Endometrium (tissue), 2 donors: ENCODE measurements at regions not wholly inside any gene's neighbourhood (a gene's known extent, or its start where the extent isn't known, plus 50 kb on each side); places are given as distances from the start of the nearest gene placed in this dataset.
"Not testable (repeated sequence)": the region's sequence is repeated elsewhere in the genome, so short reads cannot be mapped to it uniquely, and the experiment has no call there.

ENCODE experiments used
- FAIRE-seq: peaks from 2 replicates; lab custom pipeline; 2012; peaks lifted over from hg19 to GRCh38; lab: Jason Lieb, UNC
- donor health status: control.
- donor health status: control.

GRCh38 chr6:103750603-103751002 lies 1109.1 kb downstream of the HACE1 start:
- FAIRE-seq: no peak

GRCh38 chr6:103734016-103734415 lies 1125.7 kb downstream of the HACE1 start:
- FAIRE-seq: no peak

- FAIRE-seq: no peak
Observed at GRCh38 chr6:103729658-103730057, 1130.1 kb downstream of the HACE1 start.

GRCh38 chr6:103723438-103724322 lies 1136.0 kb downstream of the HACE1 start:
- no peak for FAIRE-seq

- FAIRE-seq: no peak
Observed at GRCh38 chr6:103722683-103723082, 1137.0 kb downstream of the HACE1 start.

GRCh38 chr6:103721923-103722322 lies 1137.8 kb downstream of the HACE1 start:
- FAIRE-seq: no peak

- FAIRE-seq: no peak
Observed at GRCh38 chr6:103720393-103720792, 1139.3 kb downstream of the HACE1 start.

GRCh38 chr6:103719545-103719944 lies 1140.2 kb downstream of the HACE1 start:
- no peak for FAIRE-seq

GRCh38 chr6:103715269-103715668 lies 1144.5 kb downstream of the HACE1 start:
- no peak for FAIRE-seq

- not testable (repeated sequence) for FAIRE-seq
Observed at GRCh38 chr6:103709236-103709635, 1150.5 kb downstream of the HACE1 start.

- no peak for FAIRE-seq
Observed at GRCh38 chr6:103707596-103708325, 1152.0 kb downstream of the HACE1 start.

GRCh38 chr6:103699769-103700168 lies 1160.0 kb downstream of the HACE1 start:
- FAIRE-seq: no peak

GRCh38 chr6:103687430-103687829 lies 1172.3 kb downstream of the HACE1 start:
- FAIRE-seq: no peak

- no peak for FAIRE-seq
Observed at GRCh38 chr6:103680116-103680515, 1179.6 kb downstream of the HACE1 start.

- FAIRE-seq: no peak
Observed at GRCh38 chr6:103677290-103677689, 1182.4 kb downstream of the HACE1 start.

GRCh38 chr6:103675807-103676406 lies 1183.8 kb downstream of the HACE1 start:
- FAIRE-seq: no peak

- FAIRE-seq: no peak
Observed at GRCh38 chr6:103674790-103675189, 1184.9 kb downstream of the HACE1 start.

- FAIRE-seq: no peak
Observed at GRCh38 chr6:103672169-103672568, 1187.5 kb downstream of the HACE1 start.

- FAIRE-seq: no peak
Observed at GRCh38 chr6:103629613-103630012, 1230.1 kb downstream of the HACE1 start.

- no peak for FAIRE-seq
Observed at GRCh38 chr6:103617642-103618041, 1242.1 kb downstream of the HACE1 start.

GRCh38 chr6:103587722-103588121 lies 1272.0 kb downstream of the HACE1 start:
- FAIRE-seq: peak; percentile 21

GRCh38 chr6:103578115-103578514 lies 1281.6 kb downstream of the HACE1 start:
- FAIRE-seq: no peak

- FAIRE-seq: no peak
Observed at GRCh38 chr6:103570431-103570830, 1289.3 kb downstream of the HACE1 start.
